Activated CD8-positive, alpha-beta memory T cell treated with anti-CD3 and anti-CD28 coated beads for 1 hour (primary cell): ENCODE measurements at regions not wholly inside any gene's neighbourhood (a gene's known extent, or its start where the extent isn't known, plus 50 kb on each side); places are given as distances from the start of the nearest gene placed in this dataset.

ENCODE experiments used
- DNase-seq, 2 donors: peaks; one replicate each; pipeline ENCODE4 v3.0.0-alpha.2; 2020; ENCODE audit warnings: low read depth in 1 of 2; ENCODE audit errors: extremely low read depth in 1 of 2

DNA sequence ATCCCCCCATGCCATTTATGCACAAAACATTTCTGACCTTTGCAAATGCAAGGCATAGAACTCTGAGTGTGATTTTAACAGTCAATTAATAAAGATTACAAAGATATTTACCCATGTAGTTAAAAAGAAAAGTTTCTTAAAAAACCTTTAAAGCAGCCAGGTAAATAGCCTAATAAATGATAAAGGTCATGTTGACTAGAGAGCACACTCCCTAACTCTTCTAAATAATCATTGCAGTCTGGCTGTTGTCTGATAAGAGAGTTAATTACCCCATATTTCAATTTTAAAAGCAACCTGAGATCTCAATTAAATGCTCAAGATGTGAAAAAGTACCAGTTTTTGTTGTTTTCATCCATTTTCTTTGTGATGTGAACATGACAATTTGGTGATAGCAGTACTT is 291.5 kb upstream of the SMIM31 start:
- no peak for DNase-seq

DNA sequence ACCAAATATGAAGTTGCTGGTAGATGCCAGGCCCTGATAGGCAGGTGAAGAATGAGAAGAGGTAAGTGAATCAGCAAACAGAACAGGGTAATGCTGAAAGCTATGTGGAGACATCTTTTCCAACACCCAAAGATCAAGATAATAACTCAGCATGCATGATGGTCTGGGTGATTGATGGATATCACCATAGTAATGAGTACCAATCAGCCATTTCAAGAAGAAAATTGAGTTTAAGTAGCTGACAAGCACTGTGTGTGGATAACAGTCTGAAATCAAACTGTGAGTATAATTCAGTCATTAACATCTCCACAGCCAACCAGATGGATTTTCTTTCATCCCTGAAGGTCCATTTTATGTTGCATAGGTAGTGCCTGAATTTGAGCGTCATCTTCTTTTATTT is 289.6 kb upstream of the SMIM31 start:
- DNase-seq, result no peak

DNA sequence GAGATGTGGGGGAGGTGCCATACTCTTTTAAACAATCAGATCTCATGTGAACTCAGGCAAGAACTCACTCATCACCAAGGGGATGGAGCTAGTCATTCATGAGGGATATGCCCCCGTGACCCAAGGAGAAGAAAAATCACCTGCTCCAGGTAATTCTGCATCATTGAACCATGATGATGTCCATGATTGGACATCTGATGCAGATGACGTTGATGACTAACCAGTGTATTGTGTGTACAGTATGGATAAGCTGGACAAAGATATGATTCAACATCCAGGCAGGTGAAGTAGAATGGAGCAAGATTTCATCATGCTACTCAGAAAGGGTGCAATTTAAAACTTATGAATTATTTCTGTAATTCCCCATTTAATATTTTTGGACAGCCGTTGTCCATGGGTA is 286.4 kb upstream of the SMIM31 start:
- no peak for DNase-seq

- no peak for DNase-seq
These were observed 272.4 kb upstream of the SMIM31 start for GRCh38 chr4:164481306-164482091.

DNA sequence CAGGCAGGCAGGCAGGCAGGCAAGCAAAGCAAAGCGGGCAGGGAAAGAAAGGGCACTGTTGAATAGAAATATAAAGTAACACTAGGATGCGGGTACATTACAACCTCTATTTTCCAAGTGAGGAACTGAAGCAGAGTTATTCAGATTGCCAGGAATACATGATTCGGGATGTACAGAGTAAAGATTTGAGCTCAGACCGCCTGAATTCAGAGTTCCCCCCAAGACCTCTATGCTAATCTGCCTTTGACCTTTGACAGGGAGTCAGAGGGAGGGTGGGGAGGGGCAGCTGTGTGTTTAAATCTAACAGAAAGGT is 271.9 kb upstream of the SMIM31 start:
- DNase-seq, result no peak

DNA sequence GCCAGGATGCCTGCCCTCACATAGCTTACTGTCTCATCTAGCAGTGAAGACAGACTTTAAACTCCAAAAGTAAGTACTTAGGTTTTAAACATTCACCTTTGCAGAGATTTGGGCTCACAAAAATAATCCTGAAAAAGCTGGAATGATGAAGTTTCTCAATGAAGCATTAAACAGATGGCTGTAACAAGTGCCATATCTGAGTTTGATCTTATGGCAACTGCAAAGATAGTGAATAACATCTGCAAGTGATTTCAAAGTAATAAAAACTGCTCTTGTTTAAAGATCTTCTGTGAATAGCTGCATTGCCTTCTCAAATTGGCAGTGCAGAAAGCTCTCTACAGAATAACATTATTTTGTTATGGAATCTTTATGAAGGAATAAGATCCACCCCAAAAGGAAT is 271.2 kb upstream of the SMIM31 start:
- no peak for DNase-seq

DNA sequence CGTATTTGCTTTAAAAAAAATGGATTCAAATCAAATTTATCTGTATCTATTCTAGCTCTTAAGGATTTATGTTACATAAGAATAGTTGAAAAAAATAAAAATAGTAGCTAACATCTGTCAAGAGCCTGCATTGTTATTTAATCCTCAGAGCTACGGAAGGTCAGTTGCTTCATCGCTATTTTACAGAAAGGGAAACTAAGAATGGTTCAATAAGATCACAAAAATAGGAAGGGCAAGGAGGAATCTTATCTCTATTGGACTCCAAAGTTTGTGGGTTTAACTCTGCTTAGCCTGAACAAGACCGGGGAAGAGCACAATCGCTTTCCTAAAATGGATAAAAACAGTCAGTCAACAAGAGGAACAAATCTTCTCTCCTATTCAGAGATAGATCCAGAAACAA is 270.2 kb upstream of the SMIM31 start:
- DNase-seq, result no peak

- no peak for DNase-seq
These were observed 269.4 kb upstream of the SMIM31 start for GRCh38 chr4:164484551-164484950.

DNA sequence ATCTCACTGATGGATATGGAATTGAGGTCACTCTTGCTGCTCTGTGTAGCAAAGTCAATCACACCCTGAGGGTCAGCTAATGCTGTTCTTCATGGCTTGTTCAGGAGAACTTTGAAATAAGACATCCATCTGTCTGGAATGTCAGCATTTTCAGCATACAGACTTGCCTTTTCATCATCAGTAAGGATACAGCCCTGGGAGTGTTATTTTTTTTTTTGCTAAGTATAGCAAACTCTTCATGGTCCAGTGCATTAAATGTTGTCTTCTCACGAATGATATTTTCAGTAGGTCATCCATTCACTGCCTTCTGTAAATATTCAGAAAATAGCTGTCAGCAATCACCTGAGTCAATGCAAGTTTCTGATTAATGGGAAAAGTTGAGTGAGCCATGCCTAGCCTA is 268.8 kb upstream of the SMIM31 start:
- DNase-seq, result no peak

- no peak for DNase-seq
These were observed 265.8 kb upstream of the SMIM31 start for GRCh38 chr4:164488114-164488513.

GRCh38 chr4:164501074-164501473 is 252.9 kb upstream of the SMIM31 start:
- DNase-seq, result no peak

DNA sequence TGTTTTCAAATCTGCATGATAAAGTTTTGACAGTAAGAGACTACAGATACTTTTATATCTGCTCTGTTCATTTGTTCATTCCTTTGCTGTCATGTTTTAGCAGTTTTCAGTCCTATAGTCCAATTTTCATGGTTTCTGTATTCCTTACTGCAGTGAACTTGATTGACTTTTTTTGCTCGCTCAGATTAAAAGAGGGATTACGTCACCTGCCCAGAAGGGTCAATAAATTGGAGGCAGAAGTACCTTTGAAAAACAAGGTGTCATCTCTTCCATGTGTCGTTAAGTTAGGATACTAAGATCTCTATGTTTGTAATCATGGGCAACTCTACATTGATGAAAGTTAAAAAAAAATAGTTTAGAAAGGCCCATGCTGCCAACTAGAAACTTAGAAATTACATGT is 250.1 kb upstream of the SMIM31 start:
- DNase-seq, result no peak

GRCh38 chr4:164508097-164508496 is 245.8 kb upstream of the SMIM31 start:
- DNase-seq, result no peak

GRCh38 chr4:164508771-164509170 is 245.2 kb upstream of the SMIM31 start:
- no peak for DNase-seq

GRCh38 chr4:164509951-164510350 is 244.0 kb upstream of the SMIM31 start:
- no peak for DNase-seq

- no peak for DNase-seq
These were observed 241.8 kb upstream of the SMIM31 start for GRCh38 chr4:164512124-164512523.

DNA sequence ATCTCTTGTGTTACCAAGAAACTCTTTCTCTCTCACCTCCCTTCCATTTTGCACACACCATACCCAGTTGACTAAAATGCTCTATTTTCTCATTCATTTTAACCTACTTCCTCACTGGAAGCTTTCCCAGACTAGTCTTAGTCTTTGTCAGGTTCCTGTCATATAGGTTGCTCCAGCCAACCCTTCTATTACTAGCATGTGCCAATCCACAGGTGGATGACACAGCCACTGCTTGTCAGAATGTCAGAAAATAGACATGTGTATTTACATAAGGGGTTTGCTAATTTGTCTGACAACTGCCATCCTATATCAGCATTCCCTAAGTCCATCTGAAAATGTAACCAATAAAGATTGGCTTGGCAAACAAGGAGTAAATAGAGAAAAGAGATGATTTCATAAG is 239.2 kb upstream of the SMIM31 start:
- no peak for DNase-seq

- no peak for DNase-seq
These were observed 229.1 kb upstream of the SMIM31 start for GRCh38 chr4:164524789-164525188.

DNA sequence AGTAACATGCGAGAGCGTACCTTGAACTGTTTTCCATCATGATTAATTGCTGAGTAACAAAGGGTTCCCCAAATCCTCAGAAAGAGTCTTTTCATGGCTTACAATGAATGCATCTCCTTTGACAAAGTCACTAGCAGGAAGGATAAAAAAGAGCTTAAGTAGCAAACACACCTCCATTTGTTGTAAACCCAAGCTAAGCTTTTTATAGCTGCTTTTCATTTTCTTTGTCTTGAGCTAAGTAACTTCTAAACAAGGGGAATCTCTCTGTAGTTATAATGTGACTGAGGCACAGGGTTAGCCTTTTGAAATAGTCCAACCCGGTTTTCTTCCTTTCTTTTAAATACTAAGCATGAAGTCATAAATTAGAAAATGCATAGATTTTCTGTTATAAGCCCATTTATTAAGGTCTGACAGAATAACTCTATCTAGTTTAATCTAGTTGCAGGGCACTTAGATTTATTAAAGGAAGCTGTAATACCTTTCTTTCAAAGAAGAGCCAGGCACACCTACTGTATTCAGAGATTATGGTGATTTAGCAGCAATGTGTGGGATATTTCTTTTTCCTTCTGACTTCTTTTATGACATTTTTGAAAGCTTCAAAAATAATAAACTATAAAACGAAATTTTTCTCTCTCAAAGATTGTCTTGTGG is 226.9 kb upstream of the SMIM31 start:
- DNase-seq, result no peak

DNA sequence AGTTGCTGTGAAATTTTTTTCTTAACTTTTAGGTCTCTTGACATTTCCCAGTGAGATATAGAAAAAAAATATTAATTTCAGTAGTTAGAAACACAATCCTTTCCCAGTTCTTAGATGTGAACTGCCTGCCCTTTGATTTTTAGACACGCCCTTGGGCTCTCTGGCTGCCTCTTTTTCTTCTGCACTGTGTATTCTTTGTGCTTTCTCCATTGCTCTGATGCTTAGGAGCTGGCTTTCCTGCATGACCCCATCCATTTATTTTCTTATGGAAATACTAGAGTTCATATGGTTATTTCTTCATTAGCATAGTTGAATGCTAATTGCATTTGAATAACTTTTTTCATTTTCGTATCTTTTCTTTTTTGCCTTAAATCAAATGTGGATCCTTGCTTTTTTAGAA is 224.9 kb upstream of the SMIM31 start:
- DNase-seq, result no peak

DNA sequence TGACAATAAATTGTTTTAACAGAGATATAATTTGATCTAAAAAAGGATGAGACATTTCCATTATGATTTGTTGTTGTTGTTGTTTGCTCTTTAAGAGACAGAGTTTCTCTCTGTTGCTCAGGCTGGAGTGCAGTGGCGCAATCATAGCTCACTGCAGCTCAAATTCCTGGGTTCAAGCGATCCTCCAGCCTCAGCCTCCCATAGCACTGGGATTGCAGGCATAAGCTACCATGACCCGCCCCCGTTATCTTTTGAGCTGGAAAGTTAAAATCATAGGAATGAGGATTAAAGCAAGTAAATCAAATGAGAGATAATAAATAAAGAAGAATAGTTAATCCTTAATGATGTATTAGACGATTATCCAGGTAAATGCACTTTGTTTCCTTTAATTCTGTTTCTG is 224.4 kb upstream of the SMIM31 start:
- DNase-seq, result no peak

GRCh38 chr4:164531336-164531735 is 222.6 kb upstream of the SMIM31 start:
- no peak for DNase-seq

DNA sequence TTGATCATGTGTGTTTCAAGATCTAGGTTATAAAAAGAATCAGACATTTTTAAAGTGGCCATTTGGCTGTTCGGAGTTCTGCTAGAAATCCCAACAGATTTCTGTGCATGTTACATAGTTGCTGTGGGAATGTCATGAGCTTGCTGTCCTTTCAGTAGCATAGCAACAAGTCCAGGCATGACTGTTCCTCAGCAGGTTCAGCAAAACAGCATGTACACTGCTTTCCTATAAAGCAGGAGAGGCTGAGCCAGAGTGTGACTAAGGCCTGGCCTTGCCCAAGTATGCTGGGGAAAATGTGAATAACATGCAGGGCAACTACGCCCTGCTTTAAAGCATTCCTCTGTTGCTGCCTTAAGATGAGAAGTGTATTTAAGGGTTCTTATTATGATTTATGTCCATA is 217.1 kb upstream of the SMIM31 start:
- no peak for DNase-seq
